ENCODE measurements at regions not wholly inside any gene's neighbourhood (a gene's known extent, or its start where the extent isn't known, plus 50 kb on each side); places are given as distances from the start of the nearest gene placed in this dataset.

DNA sequence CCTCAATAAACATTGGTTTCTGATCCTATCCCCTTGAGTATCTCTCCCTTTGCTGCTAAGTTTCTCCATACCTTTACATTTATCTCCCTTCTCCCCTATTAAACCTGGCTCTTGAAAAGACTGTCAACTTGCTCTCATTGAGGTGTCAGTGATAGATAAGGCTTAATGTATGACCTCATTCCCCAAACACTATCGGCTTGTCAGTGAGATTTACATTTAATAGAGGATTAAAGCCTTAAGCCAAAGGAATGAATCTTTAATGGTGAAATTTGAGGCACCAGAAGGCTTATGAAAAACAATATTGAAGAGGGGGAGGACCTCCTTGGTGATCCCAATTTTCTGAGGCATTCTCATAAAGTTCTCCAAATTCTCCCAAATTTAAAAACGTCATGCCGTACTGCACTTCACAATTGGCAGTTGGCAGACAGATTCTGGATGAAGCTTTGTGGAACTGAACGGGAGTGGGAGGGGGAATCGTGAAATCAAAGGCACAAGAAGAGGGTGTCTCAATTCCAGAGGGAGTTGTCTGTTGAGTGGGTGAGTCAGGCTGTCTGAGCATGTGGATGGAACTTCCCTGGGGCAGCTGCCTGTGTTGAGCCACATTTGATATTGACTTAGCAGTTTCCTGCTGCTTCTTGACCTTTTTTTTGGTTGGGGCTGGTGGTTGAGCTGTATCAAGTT, 478.8 kb downstream of the NPIPA7 start:
- Mint-ChIP-seq H3K27ac (no peak overlapping the region), H3K9me3 (no peaks in the 10 kb centered on the region), H3K27me3 (peaks cover 14% of the 10 kb centered on the region), H3K4me3 (no peak overlapping the region), H3K36me3 (no peaks in the 10 kb centered on the region), H3K4me1 (no peaks in the 10 kb centered on the region)

DNA sequence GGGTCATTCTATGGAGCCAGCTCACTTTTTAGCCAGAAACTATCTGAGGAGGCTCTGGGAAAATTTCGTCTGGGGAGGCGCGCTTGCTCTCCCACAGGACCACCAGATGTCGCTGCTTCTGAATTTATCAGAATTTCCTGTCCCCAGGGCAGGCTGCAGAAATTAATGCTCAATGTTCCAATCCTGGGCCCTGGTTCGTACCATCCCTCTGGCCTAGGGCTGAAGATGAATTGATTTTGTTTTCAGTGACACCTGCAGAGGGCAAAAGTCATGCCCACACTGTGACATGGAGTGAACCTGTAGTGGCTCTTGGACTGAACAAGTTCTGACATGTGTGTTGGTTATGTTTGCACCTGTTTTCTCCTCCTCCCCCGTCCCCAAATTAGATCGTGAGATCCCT, 482.6 kb downstream of the NPIPA7 start:
- no peaks in the 10 kb centered on the region for H3K36me3 Mint-ChIP-seq
- peaks cover 10% of the 10 kb centered on the region for H3K27me3 Mint-ChIP-seq
- H3K27ac Mint-ChIP-seq = no peak overlapping the region
- no peak overlapping the region for H3K4me3 Mint-ChIP-seq
- no peaks in the 10 kb centered on the region for H3K9me3 Mint-ChIP-seq
- H3K4me1 Mint-ChIP-seq = no peaks in the 10 kb centered on the region

DNA sequence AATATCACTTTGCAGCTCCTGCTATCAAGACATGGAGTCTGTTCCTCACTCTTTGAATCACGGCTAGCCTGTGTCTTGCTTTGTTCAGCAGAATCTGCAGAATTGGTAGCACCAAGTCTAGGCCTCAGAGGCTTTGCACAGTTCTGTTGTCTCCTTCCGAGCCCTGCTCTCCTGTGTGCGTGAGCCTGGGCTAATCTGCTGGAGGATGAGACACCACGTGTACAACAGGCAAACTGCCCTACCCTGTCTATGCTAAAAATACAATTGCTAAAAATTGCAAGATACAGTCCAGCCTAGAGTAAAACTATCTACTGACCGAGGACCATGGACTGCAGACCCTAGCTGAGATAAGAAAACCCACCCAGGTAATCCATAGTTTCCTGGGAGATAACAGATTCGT, 484.7 kb downstream of the NPIPA7 start:
- H3K4me3 Mint-ChIP-seq = no peak overlapping the region
- no peaks in the 10 kb centered on the region for H3K36me3 Mint-ChIP-seq
- H3K9me3 Mint-ChIP-seq = no peaks in the 10 kb centered on the region
- H3K27me3 Mint-ChIP-seq = peaks cover 5% of the 10 kb centered on the region
- H3K27ac Mint-ChIP-seq = no peak overlapping the region
- H3K4me1 Mint-ChIP-seq = no peaks in the 10 kb centered on the region

DNA sequence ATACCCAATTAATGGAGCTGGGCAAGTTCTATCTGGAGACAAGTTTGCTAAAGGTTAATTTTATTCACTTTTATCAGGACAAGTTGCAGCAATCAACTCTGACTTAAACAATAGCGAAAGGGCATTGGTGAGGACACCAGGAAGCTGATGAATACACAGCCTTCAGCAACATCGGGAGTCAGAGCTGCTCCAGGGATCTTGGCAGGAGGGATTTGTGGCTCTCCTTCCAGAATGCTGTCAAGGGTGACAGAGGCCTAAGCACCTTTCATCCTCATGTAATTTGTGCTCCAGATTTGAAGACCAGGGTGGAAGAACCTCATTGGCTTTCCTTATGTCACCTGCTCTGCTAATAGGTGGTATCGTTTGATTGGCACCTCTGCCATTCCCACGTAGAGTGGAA, 485.6 kb downstream of the NPIPA7 start:
- Mint-ChIP-seq H3K9me3 (no peaks in the 10 kb centered on the region), H3K4me3 (no peak overlapping the region), H3K36me3 (no peaks in the 10 kb centered on the region), H3K4me1 (no peaks in the 10 kb centered on the region), H3K27ac (no peak overlapping the region), H3K27me3 (peaks cover 3% of the 10 kb centered on the region)

DNA sequence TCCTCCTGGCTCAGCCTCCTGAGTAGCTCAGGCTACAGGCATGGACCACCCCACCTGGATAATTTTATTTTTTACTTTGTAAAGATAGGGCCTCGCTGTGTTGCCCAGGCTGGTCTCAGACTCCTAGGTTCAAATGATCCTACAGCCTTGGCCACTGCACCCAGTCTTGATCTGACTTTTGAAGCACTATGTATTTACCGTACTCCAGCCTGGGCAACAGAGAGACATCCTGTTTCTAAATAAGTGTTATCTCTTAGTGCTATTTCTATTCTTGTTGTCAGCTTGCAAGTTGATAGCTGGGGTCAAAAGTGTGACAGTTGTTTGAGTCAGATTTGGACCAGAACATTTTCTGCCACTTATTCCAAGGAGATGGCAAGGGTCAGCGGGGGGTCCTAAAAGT, 486.4 kb downstream of the NPIPA7 start:
- no peaks in the 10 kb centered on the region for H3K36me3 Mint-ChIP-seq
- no peaks in the 10 kb centered on the region for H3K4me1 Mint-ChIP-seq
- H3K4me3 Mint-ChIP-seq = no peak overlapping the region
- peaks cover 2% of the 10 kb centered on the region for H3K27me3 Mint-ChIP-seq
- H3K9me3 Mint-ChIP-seq = no peaks in the 10 kb centered on the region
- H3K27ac Mint-ChIP-seq = no peak overlapping the region

DNA sequence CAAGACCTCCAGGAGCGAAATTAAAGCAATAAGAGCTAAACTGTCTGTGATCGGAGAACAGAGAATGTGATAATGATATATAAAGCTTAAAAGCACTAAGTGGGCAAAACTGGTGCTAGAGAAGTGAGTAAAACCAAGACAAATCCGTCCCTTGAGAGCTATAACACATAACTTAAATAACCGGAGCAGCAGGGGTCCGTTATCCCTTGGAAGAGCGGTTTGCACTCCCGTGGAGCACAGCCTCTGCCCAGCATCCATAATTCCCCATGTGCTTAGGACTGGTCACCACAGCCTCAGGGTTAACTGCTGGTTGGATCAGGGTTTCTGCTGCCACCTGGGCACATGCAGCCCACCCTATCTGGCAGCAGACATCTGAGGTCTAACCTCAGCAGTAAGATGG, 489.0 kb downstream of the NPIPA7 start:
- H3K36me3 Mint-ChIP-seq = no peaks in the 10 kb centered on the region
- H3K9me3 Mint-ChIP-seq = no peaks in the 10 kb centered on the region
- peaks cover 14% of the 10 kb centered on the region for H3K27me3 Mint-ChIP-seq
- no peak overlapping the region for H3K27ac Mint-ChIP-seq
- no peaks in the 10 kb centered on the region for H3K4me1 Mint-ChIP-seq
- no peak overlapping the region for H3K4me3 Mint-ChIP-seq

DNA sequence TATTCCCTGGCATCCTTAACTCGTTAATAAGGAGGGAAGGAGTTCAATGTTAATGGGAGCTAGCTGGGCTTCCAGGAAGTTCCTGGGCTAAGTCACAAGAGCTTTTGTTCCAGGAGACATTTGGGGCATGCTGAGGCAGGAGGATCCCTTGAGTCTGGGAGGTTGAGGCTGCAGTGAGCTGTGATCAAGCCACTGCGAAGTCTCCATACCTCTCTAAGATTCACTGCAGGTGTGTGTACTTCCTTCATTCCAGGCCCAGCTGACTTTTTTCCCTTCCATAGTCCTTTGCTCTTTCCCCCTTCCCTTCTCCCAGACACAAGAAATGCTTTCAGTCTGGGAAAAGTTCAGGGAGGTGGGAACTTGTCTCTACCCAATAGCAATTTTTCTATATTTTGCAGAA, 489.8 kb downstream of the NPIPA7 start:
- no peaks in the 10 kb centered on the region for H3K9me3 Mint-ChIP-seq
- H3K27ac Mint-ChIP-seq = peak overlapping the region in 1 of 3 donors; percentile 81
- no peaks in the 10 kb centered on the region for H3K4me1 Mint-ChIP-seq
- peaks cover 14% of the 10 kb centered on the region for H3K27me3 Mint-ChIP-seq
- no peaks in the 10 kb centered on the region for H3K36me3 Mint-ChIP-seq
- no peak overlapping the region for H3K4me3 Mint-ChIP-seq

DNA sequence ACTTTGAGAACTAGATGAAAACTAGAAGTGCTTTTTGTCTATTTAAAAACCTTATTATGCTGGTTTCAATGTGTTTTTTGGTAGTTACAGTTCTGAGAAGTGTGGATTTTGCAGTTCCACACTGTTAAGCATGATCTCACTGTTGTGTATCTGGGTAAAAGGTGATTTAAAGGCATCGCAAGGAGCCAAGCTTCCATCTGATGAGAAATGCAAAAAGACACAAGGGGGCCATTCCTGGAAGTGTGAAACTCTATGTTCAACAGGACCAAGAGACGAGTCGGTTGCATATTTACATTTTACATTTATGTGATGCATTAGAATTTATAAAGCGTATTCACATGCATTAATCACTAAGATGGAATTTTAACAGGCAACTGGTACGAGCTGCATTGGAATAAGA, 490.8 kb downstream of the NPIPA7 start:
- no peak overlapping the region for H3K4me3 Mint-ChIP-seq
- H3K4me1 Mint-ChIP-seq = no peaks in the 10 kb centered on the region
- peaks cover 16% of the 10 kb centered on the region for H3K27me3 Mint-ChIP-seq
- no peaks in the 10 kb centered on the region for H3K36me3 Mint-ChIP-seq
- no peak overlapping the region for H3K27ac Mint-ChIP-seq
- no peaks in the 10 kb centered on the region for H3K9me3 Mint-ChIP-seq

DNA sequence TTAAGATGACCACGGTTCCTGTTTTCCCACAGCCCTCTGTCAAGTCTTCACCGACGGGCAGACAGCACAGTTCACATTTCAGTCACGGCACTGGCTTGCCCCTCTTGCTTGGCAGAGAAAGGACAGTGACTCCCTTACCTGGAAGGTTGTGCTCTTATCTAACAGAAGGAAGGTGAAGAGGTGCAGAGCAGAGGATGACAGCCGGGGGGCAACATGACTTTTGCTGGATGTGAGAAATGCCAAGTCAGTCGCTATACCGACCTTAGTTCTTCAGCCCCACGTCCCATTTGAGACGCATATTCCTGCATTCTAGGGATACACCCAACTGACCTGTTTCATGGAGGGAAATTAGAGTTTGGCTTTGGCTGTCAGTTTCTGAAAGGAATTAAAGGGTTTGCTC, 492.3 kb downstream of the NPIPA7 start:
- Mint-ChIP-seq H3K36me3 (no peaks in the 10 kb centered on the region), H3K4me3 (no peak overlapping the region), H3K9me3 (no peaks in the 10 kb centered on the region), H3K27ac (no peak overlapping the region), H3K27me3 (peaks cover 16% of the 10 kb centered on the region), H3K4me1 (no peaks in the 10 kb centered on the region)

DNA sequence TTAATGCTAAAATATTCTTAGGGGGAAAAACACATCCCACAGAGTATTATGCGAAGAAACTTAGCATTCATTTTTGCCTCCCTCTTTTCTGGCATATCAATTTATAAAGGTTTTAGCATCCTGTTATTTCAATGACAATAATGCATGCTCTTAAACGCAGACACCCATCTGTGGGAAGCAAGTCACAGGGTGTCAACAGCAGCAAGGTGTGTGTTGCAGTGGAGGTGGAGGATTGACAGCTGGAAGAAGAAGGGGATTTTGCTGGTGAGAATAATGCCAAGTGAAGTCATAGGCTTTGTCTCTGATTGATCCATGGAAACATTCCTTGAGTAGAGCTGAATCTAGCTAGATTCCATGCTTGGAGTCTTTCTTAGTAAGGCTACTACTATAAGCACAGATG, 498.1 kb downstream of the NPIPA7 start:
- Mint-ChIP-seq H3K4me1 (no peaks in the 10 kb centered on the region), H3K27me3 (peaks cover 13% of the 10 kb centered on the region), H3K36me3 (no peaks in the 10 kb centered on the region), H3K27ac (no peak overlapping the region), H3K9me3 (peaks cover 0 to 4% (median 2%) of the 10 kb centered on the region in 3 donors), H3K4me3 (no peak overlapping the region)

DNA sequence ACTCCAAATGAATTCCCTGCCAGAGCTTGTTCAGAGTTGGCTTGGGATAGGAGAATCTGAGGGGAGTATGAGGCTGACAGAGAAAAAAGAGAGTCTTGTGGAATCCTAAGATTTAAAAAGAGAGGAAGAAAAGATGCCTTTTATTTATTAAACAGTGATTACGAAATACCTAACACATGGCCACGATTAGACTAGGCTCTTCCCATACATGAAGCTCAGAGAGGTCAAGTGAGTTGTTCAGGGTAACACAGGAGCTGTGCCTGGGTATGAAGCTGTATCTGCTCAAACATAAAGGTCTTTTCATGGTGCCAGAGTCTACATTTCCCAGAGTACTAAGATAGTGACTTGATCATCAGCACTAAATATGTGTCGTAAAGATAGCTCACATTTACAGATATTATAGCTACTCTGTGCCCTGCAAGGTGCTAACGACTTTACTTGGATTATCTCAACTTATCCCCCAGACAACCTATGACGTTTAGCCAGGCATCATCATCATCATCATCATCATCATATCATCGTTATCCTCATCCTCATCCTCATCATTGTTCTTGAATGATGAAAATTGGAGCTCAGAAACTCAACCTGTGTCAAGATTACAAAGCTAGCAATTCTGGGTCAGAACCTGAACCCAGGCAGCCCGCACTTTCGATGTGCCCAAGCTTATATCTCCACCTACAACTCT, 500.8 kb downstream of the NPIPA7 start:
- Mint-ChIP-seq H3K9me3 (peaks cover 0 to 4% (median 2%) of the 10 kb centered on the region in 3 donors), H3K4me3 (no peak overlapping the region), H3K27me3 (peaks cover 7% of the 10 kb centered on the region), H3K36me3 (no peaks in the 10 kb centered on the region), H3K27ac (no peak overlapping the region), H3K4me1 (no peaks in the 10 kb centered on the region)

DNA sequence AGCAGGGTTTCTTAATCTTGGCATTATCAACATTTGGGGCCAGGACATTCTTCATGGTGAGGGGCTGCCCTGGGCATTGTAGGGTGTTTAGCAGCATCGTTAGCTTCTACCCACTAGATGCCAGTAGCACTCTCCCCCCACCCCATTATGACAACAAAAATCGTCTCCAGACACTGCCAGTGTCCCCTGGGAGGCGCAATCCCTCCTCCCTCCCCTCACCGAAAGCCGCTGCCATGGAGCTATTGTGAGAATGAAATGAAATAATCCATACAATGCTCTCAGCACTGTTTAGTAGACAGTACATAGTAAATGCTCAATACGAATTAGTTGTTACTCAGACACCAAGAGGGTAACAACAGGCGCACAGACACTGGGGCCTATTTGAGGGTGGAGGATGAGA, 502.9 kb downstream of the NPIPA7 start:
- H3K36me3 Mint-ChIP-seq = no peaks in the 10 kb centered on the region
- peaks cover 0 to 4% (median 2%) of the 10 kb centered on the region in 3 donors for H3K9me3 Mint-ChIP-seq
- no peak overlapping the region for H3K4me3 Mint-ChIP-seq
- H3K27ac Mint-ChIP-seq = no peak overlapping the region
- peaks cover 7% of the 10 kb centered on the region for H3K27me3 Mint-ChIP-seq
- H3K4me1 Mint-ChIP-seq = no peaks in the 10 kb centered on the region

DNA sequence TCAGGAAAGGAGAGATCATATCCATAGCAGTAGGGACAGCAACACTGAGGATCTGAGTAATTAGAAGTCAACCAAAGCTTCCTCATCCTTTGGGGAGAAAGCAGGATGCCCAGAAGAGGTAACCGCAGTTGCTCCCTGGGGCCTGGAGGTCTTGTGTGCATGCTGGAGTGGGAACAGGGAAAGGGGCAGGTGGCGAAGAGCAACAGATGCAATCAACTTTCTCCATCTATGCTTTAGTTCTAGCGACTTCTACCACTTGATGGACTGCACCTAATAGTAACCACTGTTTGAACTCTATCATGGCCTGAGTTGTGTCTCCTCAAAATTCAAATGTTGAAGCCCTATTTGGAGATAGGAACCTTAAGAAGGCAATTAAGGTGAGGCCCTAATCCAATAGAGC, 503.8 kb downstream of the NPIPA7 start:
- H3K9me3 Mint-ChIP-seq = peaks cover 0 to 2% (median under 1%) of the 10 kb centered on the region in 3 donors
- H3K27me3 Mint-ChIP-seq = peaks cover 6% of the 10 kb centered on the region
- no peaks in the 10 kb centered on the region for H3K36me3 Mint-ChIP-seq
- H3K27ac Mint-ChIP-seq = no peak overlapping the region
- no peak overlapping the region for H3K4me3 Mint-ChIP-seq
- H3K4me1 Mint-ChIP-seq = no peaks in the 10 kb centered on the region

DNA sequence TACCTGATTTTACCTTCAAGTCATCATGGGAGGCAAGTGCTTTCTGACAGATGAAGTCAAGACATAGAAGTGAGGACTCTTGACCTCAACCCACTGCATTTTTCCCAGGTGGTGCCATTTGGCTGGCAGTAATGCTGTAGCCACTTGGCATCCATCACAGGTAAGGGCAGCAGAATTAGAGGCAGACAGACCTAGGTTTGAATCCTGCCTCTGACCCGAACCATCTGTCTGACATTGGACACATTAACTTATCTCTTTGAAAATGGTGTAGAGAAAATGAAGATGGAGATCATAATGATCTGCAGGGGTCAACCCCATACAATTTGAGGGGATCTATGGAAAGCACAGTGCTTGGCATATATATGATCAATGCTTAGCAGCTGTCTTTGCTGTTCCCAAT, 505.5 kb downstream of the NPIPA7 start:
- H3K4me1 Mint-ChIP-seq = no peaks in the 10 kb centered on the region
- no peak overlapping the region for H3K4me3 Mint-ChIP-seq
- no peak overlapping the region for H3K27ac Mint-ChIP-seq
- H3K36me3 Mint-ChIP-seq = no peaks in the 10 kb centered on the region
- no peaks in the 10 kb centered on the region for H3K9me3 Mint-ChIP-seq
- peaks cover 4% of the 10 kb centered on the region for H3K27me3 Mint-ChIP-seq

DNA sequence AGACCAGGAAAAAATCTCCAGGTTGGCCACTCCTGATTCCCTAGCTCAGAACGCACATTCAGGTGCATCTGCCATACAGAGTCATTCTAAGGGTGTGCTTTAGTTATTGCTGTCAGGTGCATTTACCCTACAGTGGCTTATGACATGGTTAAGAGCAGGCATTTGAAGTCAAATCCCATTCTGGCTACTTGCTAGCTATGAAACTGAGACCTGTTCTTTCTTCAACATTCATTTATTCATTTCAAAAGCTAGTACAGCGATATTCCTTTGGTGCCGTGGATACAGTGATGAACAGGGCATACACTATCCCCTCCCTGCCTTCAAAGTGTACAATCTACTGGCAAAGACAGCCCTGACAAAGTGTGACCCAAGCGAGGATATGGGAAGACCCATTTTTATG, 508.3 kb downstream of the NPIPA7 start:
- no peaks in the 10 kb centered on the region for H3K4me1 Mint-ChIP-seq
- H3K27ac Mint-ChIP-seq = no peak overlapping the region
- no peaks in the 10 kb centered on the region for H3K9me3 Mint-ChIP-seq
- H3K4me3 Mint-ChIP-seq = no peak overlapping the region
- H3K27me3 Mint-ChIP-seq = peaks cover 6% of the 10 kb centered on the region
- no peaks in the 10 kb centered on the region for H3K36me3 Mint-ChIP-seq

DNA sequence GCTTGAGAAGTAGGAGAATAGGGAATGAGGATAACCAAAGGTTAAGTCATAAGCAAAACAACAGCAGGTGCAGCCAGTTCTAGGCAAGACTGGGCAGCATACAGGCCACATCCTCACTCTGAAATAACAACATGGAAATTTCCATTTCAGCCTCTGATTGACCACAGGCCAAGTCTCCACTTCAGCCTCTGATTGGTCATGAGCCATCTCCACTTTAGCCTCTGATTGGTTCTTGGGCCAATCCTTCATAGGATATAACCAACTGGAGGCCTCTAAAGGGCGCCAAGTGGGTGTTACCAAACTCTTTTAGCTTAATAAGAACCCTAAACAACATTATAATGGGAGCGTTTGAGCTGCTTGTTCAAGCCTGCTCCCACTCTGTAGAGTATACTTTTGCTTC, 512.0 kb downstream of the NPIPA7 start:
- Mint-ChIP-seq H3K27ac (peak overlapping the region in 1 of 3 donors; percentile 18), H3K4me1 (no peaks in the 10 kb centered on the region), H3K27me3 (peaks cover 3% of the 10 kb centered on the region), H3K36me3 (no peaks in the 10 kb centered on the region), H3K4me3 (no peak overlapping the region), H3K9me3 (no peaks in the 10 kb centered on the region)
